KOPT-K1 (cell line): ENCODE measurements at regions not wholly inside any gene's neighbourhood (a gene's known extent, or its start where the extent isn't known, plus 50 kb on each side); places are given as distances from the start of the nearest gene placed in this dataset.

Experiments used
- H3K27ac ChIP-seq: fragments of 200-600 bp; sonication (generic); 2 replicates; pipeline ENCODE4 v1.5.1; 2016; ENCODE audit warnings: antibody characterized with exemption, mild to moderate bottlenecking, low read depth, low read length; ENCODE audit not compliant: poor library complexity, severe bottlenecking
- H3K36me3 ChIP-seq: fragments of 200-600 bp; sonication (generic); 2 replicates; pipeline ENCODE4 v1.5.1; 2017; ENCODE audit warnings: antibody characterized with exemption, mild to moderate bottlenecking, low read length, moderate library complexity; ENCODE audit not compliant: insufficient read depth
- H3K9me3 ChIP-seq: fragments of 200-600 bp; sonication (generic); 2 replicates; pipeline ENCODE4 v1.5.1; 2017; ENCODE audit warnings: antibody characterized with exemption, low read length, mild to moderate bottlenecking; ENCODE audit not compliant: insufficient read depth, poor library complexity, severe bottlenecking

- Histone ChIP-seq H3K9me3 (no peaks in the 10 kb centered on the region), H3K27ac (no peak overlapping the region), H3K36me3 (no peaks in the 10 kb centered on the region)
Observed at GRCh38 chr16:55406651-55407050, 72.3 kb upstream of the MMP2 start.

DNA sequence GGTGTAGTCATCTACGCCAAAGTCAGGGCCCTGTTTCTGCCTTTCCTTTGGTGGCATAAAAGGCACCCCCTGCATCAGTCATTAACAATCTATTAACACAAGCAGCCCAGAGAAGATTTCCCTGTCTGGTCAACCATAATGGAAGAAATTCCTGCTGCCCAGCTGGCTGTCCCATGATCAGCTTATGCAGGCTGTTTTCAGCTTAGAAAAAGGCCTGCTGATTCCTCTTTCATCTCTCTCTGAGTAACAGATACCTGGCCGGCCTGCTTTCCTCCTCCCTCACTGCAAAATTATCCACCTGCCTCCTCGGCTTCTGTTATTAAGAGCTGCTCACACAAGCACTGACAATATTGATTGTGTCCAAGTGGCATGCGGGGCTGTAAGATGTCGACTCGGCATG is 70.3 kb upstream of the MMP2 start:
- Histone ChIP-seq H3K36me3 (no peaks in the 10 kb centered on the region), H3K27ac (no peak overlapping the region), H3K9me3 (no peaks in the 10 kb centered on the region)

- H3K36me3 ChIP-seq: no peaks in the 10 kb centered on the region
- H3K9me3 ChIP-seq: no peaks in the 10 kb centered on the region
- no peak overlapping the region for H3K27ac ChIP-seq
Observed at GRCh38 chr16:55411231-55411630, 67.8 kb upstream of the MMP2 start.

GRCh38 chr16:55418586-55418985 is 60.4 kb upstream of the MMP2 start:
- no peaks in the 10 kb centered on the region for H3K9me3 ChIP-seq
- H3K27ac ChIP-seq: no peak overlapping the region
- no peaks in the 10 kb centered on the region for H3K36me3 ChIP-seq

- H3K9me3 ChIP-seq: no peaks in the 10 kb centered on the region
- H3K27ac ChIP-seq: peak overlapping the region; percentile 42
- no peaks in the 10 kb centered on the region for H3K36me3 ChIP-seq
Observed at GRCh38 chr16:55421226-55421625, 57.8 kb upstream of the MMP2 start.

GRCh38 chr16:55426865-55427484 is 52.0 kb upstream of the MMP2 start:
- Histone ChIP-seq H3K9me3 (no peaks in the 10 kb centered on the region), H3K27ac (no peak overlapping the region), H3K36me3 (no peaks in the 10 kb centered on the region)
